Tibial artery (tissue), 4 donors: ENCODE measurements at regions not wholly inside any gene's neighbourhood (a gene's known extent, or its start where the extent isn't known, plus 50 kb on each side); places are given as distances from the start of the nearest gene placed in this dataset.

Source experiments
- DNase-seq, 2 donors: peaks; one replicate each; pipeline ENCODE4 v3.0.0-alpha.2; 2019
- H3K27ac ChIP-seq, 2 donors: fragments of 200-600 bp; sonication (generic) in 1 of 2; 1 replicate in 1 of 2; 2 replicates in 1 of 2; pipeline ENCODE4 v1.5.1; 2018 to 2019; ENCODE audit warnings: mild to moderate bottlenecking in 1 of 2
- H3K27me3 ChIP-seq, 2 donors: fragments of 200-600 bp; sonication (generic) in 1 of 2; one replicate each; pipeline versions ENCODE4 v1.5.1 to v1.6.0; 2016 to 2019
- H3K36me3 ChIP-seq, 3 donors: fragments of 200-600 bp; sonication (generic) in 2 of 3; one replicate each; pipeline ENCODE4 v1.5.1; 2016 to 2019; ENCODE audit warnings: mild to moderate bottlenecking in 2 of 3
- H3K4me1 ChIP-seq, 4 donors: fragments of 200-600 bp; sonication (generic) in 2 of 4; 1 replicate in 3 of 4; 2 replicates in 1 of 4; pipeline ENCODE4 v1.5.1; 2016 to 2019
- H3K4me3 ChIP-seq, 2 donors: fragments of 200-600 bp; sonication (generic) in 1 of 2; 1 replicate in 1 of 2; 2 replicates in 1 of 2; pipeline ENCODE4 v1.5.1; 2018 to 2019; ENCODE audit warnings: mild to moderate bottlenecking in 2 of 2
- H3K9me3 ChIP-seq, 3 donors: fragments of 200-600 bp; sonication (generic) in 1 of 3; one replicate each; pipeline ENCODE4 v1.5.1; 2016 to 2019
- CTCF ChIP-seq, 2 experiments: fragments of 200-600 bp in 1 of 2; fragments of 450-650 bp in 1 of 2; IDR thresholded peaks; one replicate each; pipeline ENCODE4 v1.5.1; 2017 to 2019; ENCODE audit warnings: antibody characterized with exemption in 2 of 2, mild to moderate bottlenecking in 1 of 2, moderate library complexity in 1 of 2
- intact Hi-C: fragments of 100-400 bp; cut with DNase I; formaldehyde crosslinking; loops from one replicate; pipeline ENCODE4 v1.15.0; 2023; ENCODE audit warnings: low total_unique reads

- H3K4me1 ChIP-seq, result no peaks in the 10 kb centered on the region
- H3K9me3 ChIP-seq, result no peaks in the 10 kb centered on the region
- DNase-seq, result no peak
- no peak overlapping the region for H3K27ac ChIP-seq
- intact Hi-C loops, result no loop called here
- no peak for TF ChIP-seq CTCF (IDR thresholded peaks at IDR 0.05)
- H3K27me3 ChIP-seq, result no peaks in the 10 kb centered on the region
- no peaks in the 10 kb centered on the region for H3K36me3 ChIP-seq
- no peak overlapping the region for H3K4me3 ChIP-seq
Observed at GRCh38 chr6:167774881-167775280, 51.8 kb upstream of the AFDN start.

GRCh38 chr6:167776906-167777627, 49.6 kb upstream of the AFDN start:
- intact Hi-C loops, result no loop called here
- TF ChIP-seq CTCF (IDR thresholded peaks at IDR 0.05), result no peak
- Histone ChIP-seq H3K27ac (no peak overlapping the region), H3K4me1 (no peaks in the 10 kb centered on the region), H3K36me3 (no peaks in the 10 kb centered on the region), H3K27me3 (no peaks in the 10 kb centered on the region), H3K4me3 (no peak overlapping the region), H3K9me3 (no peaks in the 10 kb centered on the region)
- no peak for DNase-seq
